ENCODE measurements at regions not wholly inside any gene's neighbourhood (a gene's known extent, or its start where the extent isn't known, plus 50 kb on each side); places are given as distances from the start of the nearest gene placed in this dataset.

DNA sequence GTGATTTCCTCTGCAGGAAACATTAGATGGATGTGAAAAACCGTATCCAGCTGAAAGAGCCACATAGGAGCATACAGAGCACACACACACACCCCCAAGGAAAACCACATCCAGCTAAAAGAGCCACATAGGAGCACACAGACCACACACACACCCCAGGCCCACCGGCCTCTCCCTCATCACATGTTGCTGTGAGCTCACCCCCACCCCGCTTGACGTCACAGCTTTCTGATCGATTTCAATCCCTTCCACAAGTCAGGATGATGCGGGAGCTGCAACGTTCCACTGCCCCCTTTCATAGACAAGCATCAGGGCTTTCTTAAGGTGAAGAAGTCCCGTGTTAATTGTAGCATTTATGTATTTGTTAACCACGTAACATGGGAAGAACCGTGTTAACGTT, 72.4 kb upstream of the SOX1 start:
- TF ChIP-seq CTCF (IDR thresholded peaks at IDR 0.05) = no peak
- H3K4me3 Mint-ChIP-seq (ENCODE audit: unreplicated experiment) = no peak overlapping the region
- no peak overlapping the region for H3K27ac Mint-ChIP-seq (ENCODE audit: unreplicated experiment)
- H3K36me3 Mint-ChIP-seq (ENCODE audit: low read depth) = no peaks in the 10 kb centered on the region
- peaks cover 15% of the 10 kb centered on the region for H3K27me3 Mint-ChIP-seq (ENCODE audit: low read depth)
- no peaks in the 10 kb centered on the region for H3K4me1 Mint-ChIP-seq (ENCODE audit: low read depth)
- no peak for DNase-seq (ENCODE audit: low spot score)
- H3K9me3 Mint-ChIP-seq (ENCODE audit: low read depth) = peaks cover 14% of the 10 kb centered on the region

DNA sequence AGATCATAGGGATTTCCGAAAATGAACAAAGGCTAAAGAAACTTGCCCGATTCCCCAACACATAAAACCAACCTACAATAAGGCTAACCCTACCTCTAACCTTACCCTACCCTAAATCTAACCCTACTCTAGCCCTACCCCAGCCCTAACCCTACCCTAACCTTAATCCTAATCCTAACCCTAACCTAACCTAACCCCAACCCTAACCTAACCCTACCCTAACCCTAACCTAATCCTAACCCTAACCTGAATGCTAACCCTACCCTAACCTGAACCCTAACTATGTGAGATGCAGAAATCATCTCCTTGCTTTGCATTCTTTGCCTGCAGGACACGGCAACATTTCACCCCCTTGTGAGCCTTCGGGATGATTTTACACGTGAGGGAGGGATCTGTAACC, 67.6 kb upstream of the SOX1 start:
- Mint-ChIP-seq H3K9me3 (ENCODE audit: low read depth) (peaks cover 3% of the 10 kb centered on the region), H3K27ac (ENCODE audit: unreplicated experiment) (no peak overlapping the region), H3K27me3 (ENCODE audit: low read depth) (peaks cover 9% of the 10 kb centered on the region), H3K4me1 (ENCODE audit: low read depth) (no peaks in the 10 kb centered on the region), H3K36me3 (ENCODE audit: low read depth) (no peaks in the 10 kb centered on the region), H3K4me3 (ENCODE audit: unreplicated experiment) (no peak overlapping the region)
- no peak for DNase-seq (ENCODE audit: low spot score)
- TF ChIP-seq CTCF (IDR thresholded peaks at IDR 0.05) = no peak

DNA sequence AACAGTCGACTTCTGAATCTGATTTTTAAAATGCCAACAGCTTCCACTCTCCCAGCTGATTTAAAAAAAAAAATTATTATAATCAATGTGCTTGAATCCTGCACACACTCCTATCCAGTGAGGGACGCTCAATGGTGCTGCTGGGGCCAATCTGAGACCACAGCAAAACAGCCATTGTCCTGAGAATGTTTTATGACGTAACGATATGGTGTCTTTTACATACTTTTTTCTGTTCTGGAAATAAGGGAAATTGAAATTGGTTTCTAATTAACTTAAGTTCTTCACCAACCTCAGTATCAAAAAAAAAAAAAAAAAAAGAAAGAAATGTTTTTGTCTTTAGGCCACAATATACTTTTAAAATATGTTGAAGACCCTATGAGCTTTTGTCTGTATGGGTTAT, 66.1 kb upstream of the SOX1 start:
- H3K27ac Mint-ChIP-seq (ENCODE audit: unreplicated experiment) = no peak overlapping the region
- H3K36me3 Mint-ChIP-seq (ENCODE audit: low read depth) = peaks cover 1% of the 10 kb centered on the region
- peaks cover 7% of the 10 kb centered on the region for H3K27me3 Mint-ChIP-seq (ENCODE audit: low read depth)
- DNase-seq (ENCODE audit: low spot score) = no peak
- peaks cover 13% of the 10 kb centered on the region for H3K9me3 Mint-ChIP-seq (ENCODE audit: low read depth)
- TF ChIP-seq CTCF (IDR thresholded peaks at IDR 0.05) = no peak
- no peaks in the 10 kb centered on the region for H3K4me1 Mint-ChIP-seq (ENCODE audit: low read depth)
- H3K4me3 Mint-ChIP-seq (ENCODE audit: unreplicated experiment) = no peak overlapping the region

DNA sequence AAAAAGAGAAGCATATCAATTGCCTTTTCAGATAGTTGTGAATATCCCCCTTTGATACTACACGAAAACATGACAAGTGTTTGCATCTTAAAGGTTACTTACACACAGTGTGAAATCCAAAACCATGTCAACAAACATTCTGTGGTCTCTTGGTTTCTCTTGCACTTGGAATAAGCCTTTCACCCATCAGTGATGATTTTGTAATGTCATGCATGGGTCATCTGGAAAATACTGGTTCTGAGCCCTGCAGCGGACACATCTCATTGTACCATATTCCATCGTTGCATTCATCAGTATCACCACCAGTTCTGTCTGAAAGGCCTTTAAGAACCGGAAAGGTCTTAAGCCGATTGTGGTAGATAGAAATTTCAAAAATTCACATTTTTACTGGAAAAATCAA, 65.4 kb upstream of the SOX1 start:
- H3K9me3 Mint-ChIP-seq (ENCODE audit: low read depth) = peaks cover 16% of the 10 kb centered on the region
- H3K27ac Mint-ChIP-seq (ENCODE audit: unreplicated experiment) = no peak overlapping the region
- H3K27me3 Mint-ChIP-seq (ENCODE audit: low read depth) = peaks cover 4% of the 10 kb centered on the region
- peaks cover 2% of the 10 kb centered on the region for H3K36me3 Mint-ChIP-seq (ENCODE audit: low read depth)
- DNase-seq (ENCODE audit: low spot score) = no peak
- H3K4me3 Mint-ChIP-seq (ENCODE audit: unreplicated experiment) = no peak overlapping the region
- H3K4me1 Mint-ChIP-seq (ENCODE audit: low read depth) = no peaks in the 10 kb centered on the region
- TF ChIP-seq CTCF (IDR thresholded peaks at IDR 0.05) = no peak

GRCh38 chr13:112003396-112003795, 63.6 kb upstream of the SOX1 start:
- peaks cover 18% of the 10 kb centered on the region for H3K9me3 Mint-ChIP-seq (ENCODE audit: low read depth)
- no peak for TF ChIP-seq CTCF (IDR thresholded peaks at IDR 0.05)
- H3K27me3 Mint-ChIP-seq (ENCODE audit: low read depth) = peaks cover 2% of the 10 kb centered on the region
- no peaks in the 10 kb centered on the region for H3K4me1 Mint-ChIP-seq (ENCODE audit: low read depth)
- H3K4me3 Mint-ChIP-seq (ENCODE audit: unreplicated experiment) = no peak overlapping the region
- DNase-seq (ENCODE audit: low spot score) = no peak
- peaks cover 2% of the 10 kb centered on the region for H3K36me3 Mint-ChIP-seq (ENCODE audit: low read depth)
- H3K27ac Mint-ChIP-seq (ENCODE audit: unreplicated experiment) = no peak overlapping the region
